HG02870 (cell line): ENCODE measurements at regions not wholly inside any gene's neighbourhood (a gene's known extent, or its start where the extent isn't known, plus 50 kb on each side); places are given as distances from the start of the nearest gene placed in this dataset.

ENCODE experiments used
- ATAC-seq: cut with Tn5 transposase; IDR thresholded peaks from one replicate; pipeline ENCODE4 v1.9.1; 2021; ENCODE audit warnings: mild to moderate bottlenecking, moderate library complexity; ENCODE audit not compliant: unreplicated experiment

DNA sequence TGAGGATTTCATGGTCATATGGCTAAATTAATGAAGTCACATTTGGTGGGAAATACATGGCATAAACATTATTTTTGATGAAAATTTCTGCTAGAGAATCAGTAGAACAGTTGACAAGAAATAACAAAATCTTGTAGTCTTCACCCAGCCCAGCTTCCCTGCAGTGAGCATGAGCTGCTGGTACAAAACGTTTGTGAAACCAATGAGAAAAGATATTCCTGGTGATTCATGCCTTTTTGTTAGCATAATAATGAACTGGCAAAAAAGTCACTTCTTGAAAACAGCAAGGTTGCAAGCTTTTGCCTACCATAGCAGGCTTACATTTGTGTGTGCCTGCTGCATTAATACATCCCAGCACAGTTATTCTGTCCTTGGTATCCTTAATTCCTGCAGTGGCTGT, 475.9 kb upstream of the HTR2A start:
- no peak for ATAC-seq

DNA sequence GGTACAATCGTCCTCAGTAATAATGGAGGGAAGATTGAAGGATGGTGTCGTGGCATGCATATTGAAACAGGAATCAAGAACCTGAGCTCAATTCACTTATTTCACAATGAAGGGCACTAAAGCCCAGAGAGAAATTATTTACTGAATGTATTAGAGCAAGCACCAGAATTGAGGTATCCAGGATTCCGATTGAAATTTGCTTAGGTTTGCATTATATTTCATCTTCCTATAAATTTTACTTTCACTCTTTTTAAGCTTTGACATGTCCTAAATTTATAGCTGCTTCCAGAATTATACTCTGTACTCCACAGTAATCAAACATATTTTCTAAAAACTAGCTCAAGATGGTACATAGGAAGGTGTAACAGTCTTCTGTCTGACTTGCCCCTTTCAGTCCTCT, 454.9 kb upstream of the HTR2A start:
- no peak for ATAC-seq

DNA sequence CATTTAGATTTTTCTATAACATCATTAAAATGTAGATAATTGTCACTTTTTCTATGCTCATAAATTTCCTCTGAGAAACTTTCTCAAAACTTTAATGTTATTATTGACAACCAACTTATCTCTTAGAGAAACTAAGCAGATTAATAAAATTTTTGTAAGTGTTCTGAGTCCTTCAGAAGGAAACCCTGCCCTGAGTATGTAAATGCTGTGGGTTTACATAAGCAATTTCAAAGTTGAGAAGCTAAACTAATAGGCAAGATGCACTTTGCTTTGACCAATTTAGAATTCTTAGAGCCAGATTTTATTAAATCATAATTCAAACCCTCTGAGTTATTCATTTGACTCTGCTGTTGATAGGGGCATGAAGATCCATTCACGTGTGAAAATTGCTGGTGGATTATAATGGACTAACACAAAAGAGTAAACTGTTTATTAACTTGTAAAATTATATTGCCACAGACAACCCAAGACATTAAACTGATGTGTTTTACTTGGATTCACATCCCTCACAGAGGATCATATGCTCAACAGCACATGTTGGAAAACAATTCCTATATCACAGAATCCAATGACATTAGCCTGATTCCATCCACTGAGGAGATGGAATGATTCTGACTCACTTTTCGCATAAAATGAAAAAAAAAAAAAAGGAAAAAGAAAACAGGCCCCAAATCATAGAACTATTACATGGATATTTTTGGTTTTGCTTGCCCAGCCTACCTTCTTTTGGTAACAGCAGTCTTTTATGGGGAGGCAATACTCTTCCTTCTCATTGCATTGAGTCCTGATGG, 453.7 kb upstream of the HTR2A start:
- no peak for ATAC-seq

DNA sequence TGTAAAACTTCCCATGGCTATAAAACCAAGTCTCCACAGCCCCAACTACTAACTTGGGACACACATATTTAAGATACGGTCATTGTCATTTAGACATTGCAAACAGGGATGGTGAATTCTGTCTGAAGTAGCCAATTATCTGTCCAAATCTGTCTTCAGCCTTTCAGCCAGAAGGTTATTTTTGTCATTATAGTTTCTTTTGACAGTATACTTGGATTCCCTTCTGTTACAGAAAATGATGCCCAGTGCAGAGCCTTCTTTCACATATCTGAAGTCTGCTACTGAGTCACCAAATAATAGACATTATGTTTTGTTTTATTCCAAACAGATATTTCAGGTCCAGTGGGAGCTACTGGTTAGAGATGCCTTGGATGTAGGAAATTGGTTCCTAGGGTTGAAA, 452.4 kb upstream of the HTR2A start:
- no peak for ATAC-seq

DNA sequence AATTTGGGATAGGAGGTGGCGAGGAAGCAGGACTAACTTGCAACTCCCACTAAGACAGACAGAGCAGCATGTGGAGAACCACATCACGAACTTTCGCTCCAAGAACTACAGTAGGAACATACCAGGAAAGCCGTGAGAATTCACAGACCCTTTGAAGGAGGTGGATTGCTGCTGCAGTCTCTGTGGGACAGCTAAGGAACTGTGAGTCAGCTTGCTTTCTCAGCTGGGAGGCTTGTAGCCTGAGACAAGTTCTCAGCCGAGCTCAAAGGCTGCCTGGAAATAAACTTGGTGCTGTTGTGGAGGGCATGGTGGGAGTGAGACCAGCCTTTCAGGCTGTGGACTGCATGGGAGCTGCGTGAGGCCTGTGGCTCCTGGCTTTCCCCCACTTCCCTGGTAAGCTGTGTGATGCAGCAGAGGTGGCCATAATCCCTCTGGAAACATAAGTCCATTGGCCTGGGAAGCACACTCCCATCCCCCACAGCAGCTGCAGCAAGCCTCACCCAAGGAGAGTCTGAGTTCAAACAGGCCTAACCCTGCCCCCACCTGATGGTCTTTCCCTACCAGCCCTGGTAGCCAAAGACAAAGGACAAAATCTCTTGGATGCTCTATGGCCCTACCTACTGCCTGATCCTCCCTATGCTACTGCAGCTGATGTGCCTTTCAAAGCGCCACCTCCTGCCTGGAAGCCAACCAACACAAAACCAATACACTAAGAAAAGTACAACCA, 441.1 kb upstream of the HTR2A start:
- ATAC-seq: no peak

DNA sequence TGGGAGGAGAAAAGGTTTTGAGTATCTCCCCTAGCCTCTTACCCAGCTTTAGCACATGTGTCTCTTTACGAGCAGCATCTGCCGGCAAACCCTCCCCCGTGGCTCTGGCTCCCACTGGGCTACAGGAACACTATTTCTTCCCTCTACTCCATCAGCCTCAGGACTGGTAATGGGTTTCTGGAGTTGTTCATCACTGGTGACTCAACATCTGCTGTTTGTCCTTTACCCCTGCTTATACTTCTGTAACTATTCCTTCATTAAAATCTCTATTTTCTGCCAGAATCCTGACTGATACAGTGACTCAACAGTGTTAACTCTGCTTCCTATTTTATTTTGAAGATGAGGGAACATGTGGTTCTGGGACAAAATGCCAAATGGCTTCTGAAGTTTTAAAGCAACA, 437.3 kb upstream of the HTR2A start:
- no peak for ATAC-seq

DNA sequence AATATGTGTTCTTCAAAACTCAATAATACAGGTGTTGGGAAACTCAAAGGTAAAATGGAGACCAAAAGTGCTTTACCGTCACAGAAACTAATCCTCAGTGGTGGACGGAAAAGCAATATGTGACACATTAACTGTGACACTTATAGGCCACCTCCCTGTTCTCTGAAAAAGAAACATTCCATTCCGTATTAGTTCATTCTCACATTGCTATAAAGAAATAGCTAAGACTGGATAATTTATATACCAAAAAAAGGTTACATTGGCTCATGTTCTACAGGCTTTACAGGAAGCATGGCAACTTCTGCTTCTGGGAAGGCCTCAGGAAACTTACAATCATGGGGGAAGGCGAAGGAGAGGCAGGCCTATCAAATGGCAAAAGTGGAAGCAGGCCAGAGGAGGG, 435.3 kb upstream of the HTR2A start:
- no peak for ATAC-seq

DNA sequence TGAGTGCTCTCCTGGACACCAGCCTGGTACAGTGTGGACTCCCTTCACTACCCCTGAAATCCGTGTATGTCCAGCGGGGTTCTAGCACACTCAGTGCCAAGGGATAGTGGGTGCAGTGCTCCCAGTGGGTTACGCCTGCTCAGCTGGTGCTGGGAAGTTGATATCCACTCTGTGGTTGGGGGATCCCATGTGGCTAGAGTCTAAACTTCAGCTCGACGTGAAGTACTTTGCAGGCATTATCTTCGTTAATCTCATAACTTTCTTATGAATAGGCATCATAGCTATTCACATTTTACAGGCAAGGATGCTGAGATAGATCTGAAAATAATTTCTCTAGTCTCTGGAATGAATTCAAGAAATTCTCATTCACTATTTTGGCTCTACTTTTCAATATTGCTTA, 433.2 kb upstream of the HTR2A start:
- no peak for ATAC-seq

DNA sequence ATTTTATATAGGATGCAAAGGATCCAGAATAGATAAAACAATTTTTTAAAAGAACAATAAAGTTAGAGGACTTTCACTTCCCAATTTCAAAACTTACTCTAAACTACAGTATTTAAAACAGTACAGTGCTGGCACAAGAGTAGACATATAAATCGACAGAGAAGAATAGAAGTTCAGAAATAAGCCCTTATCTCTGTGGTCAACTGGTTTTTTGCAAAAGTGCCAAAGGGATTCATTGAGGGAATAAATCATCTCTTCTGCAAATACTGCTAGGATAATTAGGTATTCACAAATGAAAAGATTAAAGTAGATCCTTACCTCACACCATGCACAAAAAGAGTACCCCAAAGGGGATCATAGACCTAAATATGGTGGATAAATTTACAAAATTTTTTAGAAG, 431.0 kb upstream of the HTR2A start:
- no peak for ATAC-seq

DNA sequence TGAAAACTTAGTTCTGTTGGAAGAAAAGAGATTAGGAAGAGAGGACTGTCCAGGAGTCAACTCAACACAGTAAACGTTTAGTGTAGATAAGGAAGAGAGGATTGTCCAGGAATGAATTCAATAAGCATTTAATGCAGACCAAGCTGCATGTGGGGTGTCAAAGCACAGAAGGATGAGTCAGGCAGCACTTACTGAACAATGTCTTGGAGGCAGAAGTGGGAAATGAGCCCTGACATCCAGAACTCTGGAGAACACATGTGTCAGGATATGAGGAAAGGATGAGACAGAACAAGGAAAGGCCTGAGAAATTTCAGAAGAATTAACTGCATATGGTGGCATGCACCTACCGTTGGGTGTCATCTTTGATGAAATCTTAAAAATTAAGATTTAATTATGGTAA, 429.2 kb upstream of the HTR2A start:
- no peak for ATAC-seq

DNA sequence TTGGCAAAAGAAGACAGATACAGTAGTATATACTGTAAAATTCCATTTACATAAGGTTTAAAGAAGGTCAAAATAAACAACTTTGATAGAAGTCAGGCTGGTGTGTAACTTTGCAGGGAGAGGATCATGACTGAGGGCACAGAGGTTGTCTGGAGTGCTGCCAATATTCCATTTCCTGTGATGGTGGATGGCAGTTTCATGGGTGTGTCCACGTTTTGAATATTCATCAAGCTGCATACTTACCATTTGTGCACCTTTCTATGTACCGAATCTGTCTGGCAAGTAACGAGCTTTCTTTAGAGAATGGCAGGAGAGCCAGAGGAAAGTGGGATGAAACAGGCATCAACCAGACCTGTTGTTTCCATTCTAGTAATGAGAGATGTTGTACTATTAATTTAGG, 420.5 kb upstream of the HTR2A start:
- ATAC-seq: no peak

DNA sequence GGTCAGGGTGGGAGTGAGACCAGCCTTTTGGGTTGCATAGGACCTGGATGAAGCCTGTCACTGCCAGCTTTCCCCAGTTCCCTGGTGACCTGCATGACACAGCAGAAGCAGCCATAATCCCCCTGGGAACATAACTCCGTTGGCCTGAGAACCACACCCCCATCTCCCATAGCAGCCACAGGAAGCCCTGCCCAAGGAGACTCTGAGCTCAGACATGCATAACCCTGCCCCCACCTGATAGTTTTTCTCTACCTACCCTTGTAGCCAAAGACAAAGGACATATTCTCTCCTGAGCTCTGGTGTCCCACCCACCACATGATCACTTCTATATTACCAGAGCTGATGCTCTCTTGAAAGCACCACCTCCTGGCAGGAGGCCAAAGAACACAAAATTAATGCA, 413.5 kb upstream of the HTR2A start:
- ATAC-seq: no peak

DNA sequence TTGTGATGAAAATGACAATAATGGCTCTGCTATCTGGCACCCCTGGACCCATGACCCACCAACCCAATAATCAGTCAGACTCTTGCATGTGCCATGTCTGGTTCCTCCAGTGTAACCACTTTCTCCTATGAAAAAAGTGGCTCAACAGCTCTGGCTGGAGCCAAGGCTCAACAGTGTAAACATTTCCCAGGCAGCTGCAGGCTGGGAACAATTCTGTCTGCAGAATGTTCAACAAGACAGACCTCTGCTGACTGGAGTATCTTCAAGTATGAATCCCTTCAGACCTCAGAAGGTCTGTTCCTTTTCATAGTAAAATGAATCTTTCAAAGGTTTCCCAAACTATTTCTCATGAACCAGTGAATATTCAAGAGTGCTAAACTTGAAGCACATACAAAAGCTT, 410.1 kb upstream of the HTR2A start:
- ATAC-seq: no peak

DNA sequence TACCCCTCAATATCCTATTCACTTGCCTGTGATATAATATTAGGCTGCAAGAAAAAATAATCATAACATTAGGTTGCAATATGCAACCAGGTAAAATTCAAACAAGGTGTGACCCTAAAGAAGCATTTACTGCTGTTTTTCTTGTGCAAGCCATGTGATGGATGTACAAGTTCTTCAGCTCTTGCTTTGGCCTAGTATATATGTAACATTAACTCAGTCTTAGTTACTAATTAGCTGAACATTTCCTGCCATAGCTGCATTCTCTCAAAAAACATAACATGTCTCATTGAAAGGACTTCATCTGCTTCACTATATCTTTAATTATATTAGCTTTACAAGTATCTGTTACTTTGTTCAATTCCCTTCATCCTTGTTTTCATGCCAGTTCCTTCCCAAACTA, 406.8 kb upstream of the HTR2A start:
- no peak for ATAC-seq

DNA sequence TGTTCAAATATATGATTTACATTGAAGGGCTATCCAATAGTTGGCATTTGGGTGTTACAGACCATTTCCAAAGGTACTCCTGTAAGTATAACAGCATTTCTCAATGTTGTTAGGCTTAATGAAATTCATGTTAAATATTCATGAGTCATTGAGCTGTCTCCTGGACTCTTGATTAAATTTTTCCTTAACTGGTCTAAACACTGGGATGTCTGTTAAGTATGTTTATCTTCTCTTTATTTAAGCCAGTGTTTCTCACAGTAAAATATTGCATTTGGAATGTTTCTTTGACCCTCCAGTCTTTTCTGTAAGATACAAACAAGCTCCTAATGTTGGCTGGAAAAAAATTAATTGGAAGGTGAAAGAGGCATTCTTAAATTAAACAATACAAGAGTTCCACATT, 402.5 kb upstream of the HTR2A start:
- no peak for ATAC-seq

DNA sequence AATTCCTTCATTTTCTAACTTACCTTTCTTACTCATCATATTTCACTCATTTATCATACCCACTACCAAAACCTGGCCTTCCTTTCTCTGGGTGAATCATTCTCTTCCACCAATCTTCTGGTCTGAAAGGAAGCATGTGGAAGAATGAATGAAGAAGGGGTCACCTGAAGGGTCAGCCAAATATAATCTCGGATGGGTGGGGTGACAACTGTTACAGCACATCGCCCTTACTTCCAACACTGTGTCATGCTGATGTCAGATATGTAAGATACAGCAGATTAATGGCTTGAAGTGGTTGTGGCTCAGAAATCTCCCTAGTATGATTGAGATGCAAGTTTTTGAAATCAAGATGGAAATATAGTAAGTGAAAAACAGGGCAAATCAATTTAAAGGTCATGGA, 401.7 kb upstream of the HTR2A start:
- no peak for ATAC-seq

DNA sequence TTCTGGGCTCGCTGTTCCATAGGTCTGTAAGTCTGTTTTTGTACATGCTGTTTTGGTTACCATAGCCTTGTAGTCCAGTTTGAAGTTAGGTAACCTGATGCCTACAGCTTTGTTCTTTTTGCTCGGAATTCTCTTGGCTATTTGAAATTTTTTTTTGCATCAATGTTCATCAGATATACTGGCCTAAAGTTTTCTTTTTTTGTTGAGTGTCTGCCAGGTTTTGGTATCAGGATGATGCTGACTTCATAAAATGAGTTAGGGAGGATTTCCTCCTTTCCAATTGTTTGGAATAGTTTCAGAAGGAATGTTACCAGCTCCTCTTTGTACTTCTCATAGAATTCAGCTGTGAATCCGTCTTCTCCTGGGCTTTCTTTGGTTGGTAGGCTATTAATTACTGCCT, 397.8 kb upstream of the HTR2A start:
- no peak for ATAC-seq

DNA sequence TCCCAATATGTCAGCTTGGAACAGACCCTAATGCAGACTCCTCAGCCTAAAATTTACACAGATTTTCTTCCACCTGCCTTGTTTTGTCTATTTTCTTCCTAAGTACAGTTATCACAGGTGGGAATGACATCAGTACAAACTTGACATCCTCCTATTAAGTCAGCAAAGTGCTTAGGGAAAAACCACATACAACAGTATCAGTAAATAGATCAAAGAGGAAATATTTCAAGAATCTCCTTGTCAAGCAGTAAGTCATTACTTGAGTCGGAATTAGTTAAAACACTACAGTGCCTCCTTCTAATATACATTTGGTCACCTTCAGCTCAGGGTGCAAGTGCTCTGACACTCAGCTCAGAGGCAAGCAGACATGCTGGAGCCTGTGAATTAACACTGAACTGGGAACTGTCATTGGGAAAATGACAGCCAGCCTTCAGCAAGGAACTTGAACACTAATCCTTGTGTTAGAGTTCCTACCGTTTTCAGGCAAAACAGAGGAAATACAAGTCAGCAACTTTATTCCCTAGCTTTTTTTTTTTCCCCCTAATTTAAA, 394.3 kb upstream of the HTR2A start:
- ATAC-seq: no peak

DNA sequence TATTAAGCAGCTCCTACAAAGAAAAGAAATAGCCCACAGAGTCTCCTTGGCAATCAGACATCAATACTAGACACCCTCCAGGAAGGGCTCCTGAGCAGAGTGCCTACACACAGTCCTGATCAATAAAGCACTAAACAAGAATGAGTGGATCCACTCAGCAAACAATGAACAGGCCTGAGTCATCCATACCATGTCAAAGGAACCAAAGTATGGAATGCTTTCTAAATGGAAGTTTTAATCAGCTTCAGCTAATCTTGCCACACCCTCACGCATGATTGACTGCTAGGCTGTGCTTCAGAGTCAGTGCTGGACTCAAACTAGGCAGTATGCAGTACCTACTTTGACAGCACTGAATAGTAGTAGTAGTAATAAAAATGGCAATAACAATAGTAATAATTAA, 392.7 kb upstream of the HTR2A start:
- no peak for ATAC-seq

DNA sequence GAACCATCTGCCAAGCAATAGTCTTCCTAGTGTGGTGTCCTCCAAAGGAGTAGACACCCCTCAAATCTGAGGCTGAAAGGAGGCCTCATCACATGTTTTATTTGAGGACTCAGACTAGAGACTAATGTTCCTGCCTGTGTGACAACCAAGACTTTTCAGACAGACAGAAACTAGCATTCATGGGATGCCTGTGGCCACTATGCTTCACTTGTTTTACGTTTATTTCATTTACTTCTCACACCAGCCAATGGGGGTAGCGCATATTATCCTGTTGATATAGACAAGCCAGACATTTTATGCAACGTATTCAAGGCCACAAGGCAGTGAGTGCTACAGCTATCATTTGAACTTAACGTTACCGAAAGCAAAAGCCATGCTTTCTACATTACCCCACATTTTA, 391.7 kb upstream of the HTR2A start:
- no peak for ATAC-seq

DNA sequence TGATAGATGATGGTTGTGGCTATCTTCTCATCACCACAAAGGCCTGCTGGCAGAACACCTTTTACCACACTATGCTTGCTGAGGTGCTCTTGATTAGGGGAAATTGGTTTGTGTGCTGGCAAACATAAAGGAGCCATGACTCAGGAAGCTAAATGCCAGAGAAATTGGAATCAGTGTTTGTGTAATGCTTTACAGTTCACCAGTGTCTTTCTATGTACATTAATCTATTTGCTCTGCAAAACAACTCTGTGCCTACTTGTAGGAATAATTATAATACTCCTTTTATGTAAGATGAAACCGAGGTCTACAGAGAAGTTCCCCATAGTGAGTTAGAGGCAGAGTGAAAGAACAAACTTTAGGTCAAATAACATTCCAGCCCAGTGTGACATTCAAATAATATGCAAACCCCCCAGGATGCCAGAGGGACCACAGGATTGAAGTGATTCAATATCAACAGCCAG, 390.5 kb upstream of the HTR2A start:
- ATAC-seq: no peak

DNA sequence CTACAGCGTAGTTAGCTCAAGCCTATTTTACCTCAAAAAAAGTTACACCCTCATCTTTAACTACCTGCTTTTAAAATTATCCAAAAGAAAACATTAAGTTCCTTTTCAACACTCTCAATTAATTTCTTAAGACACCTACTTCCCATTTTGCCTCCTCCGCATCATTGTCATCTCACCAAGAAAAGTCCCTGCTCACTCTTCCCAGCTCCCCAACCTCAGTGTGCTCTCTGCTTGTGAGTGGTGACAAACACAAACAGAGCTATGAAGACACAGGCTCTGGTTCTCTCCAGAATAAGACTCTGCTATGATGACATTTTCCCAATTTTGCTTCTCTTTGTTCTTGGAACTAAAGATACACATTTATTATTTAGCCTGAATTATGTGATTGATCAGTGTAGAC, 385.1 kb upstream of the HTR2A start:
- ATAC-seq: no peak
